SK-MEL-5 (cell line): ENCODE measurements at regions not wholly inside any gene's neighbourhood (a gene's known extent, or its start where the extent isn't known, plus 50 kb on each side); places are given as distances from the start of the nearest gene placed in this dataset.
"Not testable (repeated sequence)": the region's sequence is repeated elsewhere in the genome, so short reads cannot be mapped to it uniquely, and the experiment has no call there.

Experiments used
- DNase-seq: peaks from one replicate; pipeline ENCODE4 v3.0.0-alpha.2; 2016; ENCODE audit warnings: low read depth, low spot score
- in situ Hi-C: cut with HindIII; loops from 2 replicates; pipeline ENCODE4 v1.10.0; 2016; ENCODE audit warnings: low sequenced_read_pairs, high pct_unique_total_duplicates, low pct_unique_long_range_greater_than_20kb

DNA sequence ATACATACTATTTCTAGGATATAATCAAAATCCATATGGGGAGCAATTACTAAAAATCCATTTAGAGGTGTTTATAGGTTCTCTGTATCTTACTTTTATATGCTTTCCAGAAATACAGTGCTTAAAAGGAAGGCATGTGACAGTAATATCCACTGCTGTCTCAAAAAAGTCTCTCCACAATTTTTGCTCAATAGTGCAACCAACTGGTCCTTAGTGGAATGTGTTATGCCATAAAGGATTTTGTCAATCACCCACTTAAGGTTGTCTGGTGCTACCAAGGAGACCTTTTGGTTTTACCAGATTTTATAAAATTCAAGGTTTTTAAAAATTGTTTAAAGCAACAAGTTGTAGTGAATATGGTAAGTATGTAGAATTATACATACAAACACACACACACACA is 328.5 kb upstream of the DSEL start:
- DNase-seq, result peak; percentile 41
- in situ Hi-C loops, result no loop called here

GRCh38 chr18:67840379-67840778 is 323.9 kb upstream of the DSEL start:
- no peak for DNase-seq

GRCh38 chr18:67818432-67818831 is 301.9 kb upstream of the DSEL start:
- no peak for DNase-seq
- in situ Hi-C loops, result no loop called here

More at GRCh38 chr18:67840379-67840778, 323.9 kb upstream of the DSEL start:
- in situ Hi-C loops, result no loop called here

- in situ Hi-C loops, result no loop called here
- DNase-seq, result no peak
Measured at GRCh38 chr18:67815280-67815679, 298.8 kb upstream of the DSEL start.

DNA sequence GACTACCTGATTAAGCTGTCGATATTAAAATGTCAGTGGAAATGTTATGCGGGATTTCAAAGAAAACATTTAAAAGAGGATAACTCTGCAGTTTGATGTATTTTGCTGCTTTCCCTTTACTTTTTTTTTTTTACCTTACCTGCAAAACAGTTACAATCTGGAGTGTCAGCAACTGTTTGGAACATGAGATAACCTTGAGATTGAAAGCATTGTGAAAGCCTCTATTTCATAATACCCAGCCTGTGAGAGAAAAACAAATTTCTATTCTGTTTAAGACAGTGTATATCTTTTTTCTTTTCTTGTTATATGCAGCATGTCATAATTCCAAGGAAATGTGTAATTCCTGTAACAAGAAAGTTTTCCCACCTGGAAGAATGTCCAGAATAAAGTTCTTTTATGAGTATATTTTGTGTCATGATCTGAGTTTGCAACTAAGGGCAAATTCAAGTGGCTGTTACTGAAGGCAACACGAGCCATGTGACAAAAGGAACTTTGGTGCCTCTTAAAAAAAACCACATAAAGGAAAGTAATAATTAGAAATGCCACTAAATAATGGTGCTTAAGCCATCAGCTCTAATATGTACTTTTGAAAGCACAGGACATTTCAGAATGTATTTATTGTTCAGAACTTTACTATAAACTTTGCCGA is 297.0 kb upstream of the DSEL start:
- DNase-seq, result no peak
- in situ Hi-C loops, result no loop called here

DNA sequence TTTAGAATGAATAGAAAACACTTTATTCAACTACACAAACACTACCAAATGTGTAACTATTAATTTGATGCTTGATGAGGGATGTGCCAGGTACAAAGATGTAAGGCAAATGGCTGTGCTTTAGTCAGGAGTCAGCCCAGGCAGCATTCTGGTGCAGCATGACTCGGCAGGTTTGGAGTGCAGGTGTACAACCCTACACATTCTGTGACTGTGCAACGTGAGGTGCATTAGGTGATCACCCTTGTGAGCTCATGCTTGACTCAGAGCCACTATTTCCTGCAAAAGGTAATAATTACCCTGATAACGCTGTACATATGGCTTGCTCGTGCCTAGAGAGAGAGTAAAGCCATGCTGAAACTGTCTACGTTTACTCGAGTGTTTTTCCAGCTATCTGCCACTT is 288.7 kb upstream of the DSEL start:
- DNase-seq, result no peak
- in situ Hi-C loops, result no loop called here

- no peak for DNase-seq
- in situ Hi-C loops, result no loop called here
Measured at GRCh38 chr18:67794521-67794920, 278.0 kb upstream of the DSEL start.

DNA sequence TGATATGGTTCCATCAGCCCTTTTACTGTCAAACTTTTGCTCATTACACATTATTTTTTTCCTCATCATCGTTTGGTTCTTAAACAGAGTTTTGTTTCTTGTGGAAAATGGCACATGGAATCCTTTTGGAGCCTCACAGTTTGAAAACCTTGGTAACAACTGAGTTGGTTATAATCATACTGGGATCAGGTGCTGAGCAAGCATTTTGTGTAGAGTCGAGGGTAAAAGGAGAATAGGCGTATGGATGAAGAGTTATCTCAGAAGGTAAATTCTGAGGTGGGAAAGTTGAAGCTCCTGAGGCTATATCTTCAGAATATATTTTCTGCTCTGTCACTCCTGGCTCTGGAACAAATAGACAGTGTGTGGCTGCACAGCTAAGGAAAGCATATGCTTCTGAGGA is 274.0 kb upstream of the DSEL start:
- in situ Hi-C loops, result no loop called here
- no peak for DNase-seq

- DNase-seq, result no peak
- in situ Hi-C loops, result no loop called here
Measured at GRCh38 chr18:67789165-67789545, 272.6 kb upstream of the DSEL start.

GRCh38 chr18:67788310-67789164 is 272.0 kb upstream of the DSEL start:
- no peak for DNase-seq
- in situ Hi-C loops, result no loop called here

- in situ Hi-C loops, result no loop called here
- no peak for DNase-seq
Measured at GRCh38 chr18:67783196-67783946, 266.9 kb upstream of the DSEL start.

GRCh38 chr18:67778016-67778415 is 261.5 kb upstream of the DSEL start:
- in situ Hi-C loops, result no loop called here
- DNase-seq, result no peak

DNA sequence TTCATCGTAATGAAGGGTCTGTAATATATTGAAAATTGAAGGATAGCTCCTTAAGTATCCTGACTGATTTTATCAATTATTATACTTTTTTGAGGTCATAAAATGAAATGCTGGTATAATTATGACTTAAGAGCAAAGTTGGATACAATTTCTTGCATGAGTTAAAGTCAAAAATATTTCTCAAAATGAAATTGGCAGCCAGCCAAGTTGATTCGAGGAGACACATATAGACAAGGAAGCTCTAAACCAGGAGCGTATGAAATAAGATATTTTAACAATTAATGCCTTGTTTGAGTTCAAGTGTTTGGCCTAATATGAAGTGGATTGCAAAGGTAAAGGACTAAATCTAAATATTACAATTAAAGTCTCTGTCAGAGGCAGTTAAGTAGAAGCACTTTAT is 260.4 kb upstream of the DSEL start:
- in situ Hi-C loops, result no loop called here
- DNase-seq, result no peak

GRCh38 chr18:67771271-67771670 is 254.8 kb upstream of the DSEL start:
- DNase-seq, result no peak
- in situ Hi-C loops, result no loop called here

DNA sequence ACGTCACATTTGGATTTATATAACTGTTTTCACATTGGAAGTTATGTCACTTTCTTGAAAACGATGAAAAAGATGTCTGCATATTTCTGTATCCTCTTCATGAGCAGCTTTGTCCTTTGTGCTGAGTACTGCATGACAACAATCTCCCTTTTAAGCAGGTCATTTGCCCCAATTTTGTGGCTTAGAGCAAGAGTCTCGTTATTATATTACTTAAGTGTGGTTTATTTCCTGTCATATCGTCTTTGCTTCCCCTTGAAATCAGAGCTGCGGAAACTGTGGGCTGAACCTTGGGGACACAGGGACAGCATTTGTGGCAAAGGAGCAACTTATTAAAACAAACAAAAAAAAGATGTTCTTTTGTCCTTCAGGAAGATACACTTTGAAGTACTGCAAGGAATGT is 254.0 kb upstream of the DSEL start:
- DNase-seq, result no peak
- in situ Hi-C loops, result no loop called here

DNA sequence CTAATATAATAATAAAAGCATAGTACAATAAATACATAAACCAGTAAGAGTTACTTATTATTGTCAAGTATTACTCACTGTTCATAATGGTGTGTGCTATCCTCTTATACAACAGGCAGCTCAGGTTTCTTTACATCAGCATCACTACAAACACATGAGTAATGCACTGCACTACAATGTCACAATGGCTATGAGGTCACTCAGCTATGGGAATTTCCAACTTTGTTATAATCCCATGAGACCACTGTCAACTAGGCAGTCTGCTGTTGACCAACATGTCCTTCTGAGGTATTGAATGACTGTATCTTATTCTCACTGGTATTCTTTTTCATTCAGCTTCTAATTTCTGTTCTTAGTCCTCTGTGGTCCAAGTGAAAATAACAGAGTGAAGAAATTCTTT is 250.4 kb upstream of the DSEL start:
- in situ Hi-C loops, result no loop called here
- no peak for DNase-seq

DNA sequence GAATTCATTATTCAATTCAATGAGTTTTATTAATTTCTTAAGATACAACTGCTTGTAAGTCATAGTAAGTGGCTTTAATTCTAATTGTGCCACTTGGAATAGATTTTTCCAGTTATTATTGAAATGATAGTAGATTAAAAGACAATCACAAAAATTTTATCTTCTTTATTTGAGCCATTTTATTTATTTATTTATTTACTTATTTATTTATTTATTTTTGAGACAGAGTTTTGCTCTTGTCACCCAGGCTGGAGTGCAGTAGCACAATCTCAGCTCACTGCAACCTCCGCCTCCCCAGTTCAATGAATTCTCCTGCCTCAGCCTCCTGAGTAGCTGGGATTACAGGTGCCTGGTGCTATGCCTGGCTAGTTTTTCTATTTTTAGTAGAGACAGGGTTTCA is 235.7 kb upstream of the DSEL start:
- in situ Hi-C loops, DNase-seq: not testable (repeated sequence)

GRCh38 chr18:67742954-67743353 is 226.4 kb upstream of the DSEL start:
- in situ Hi-C loops, result no loop called here
- no peak for DNase-seq

DNA sequence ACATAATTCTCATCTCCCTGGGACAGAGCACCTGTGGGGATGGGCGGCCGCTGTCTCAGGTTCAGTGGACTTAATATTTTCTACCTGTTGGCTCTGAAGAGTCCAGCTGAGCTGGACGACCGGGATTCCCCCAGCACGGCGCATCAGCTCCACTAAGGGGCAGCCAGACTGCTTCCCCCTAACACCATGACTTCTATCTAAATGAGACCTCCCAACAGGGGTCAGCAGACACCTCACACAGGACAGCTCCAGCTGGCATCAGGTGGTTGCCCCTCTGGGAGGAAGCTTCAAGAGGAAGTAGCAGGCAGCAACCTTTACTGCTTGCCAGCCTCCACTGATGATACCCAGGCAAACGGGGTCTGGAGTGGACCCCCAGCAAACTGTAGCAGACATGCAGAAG is 226.0 kb upstream of the DSEL start:
- in situ Hi-C loops, result no loop called here
- DNase-seq, result no peak
